HCT116 (cell line): ENCODE measurements at regions not wholly inside any gene's neighbourhood (a gene's known extent, or its start where the extent isn't known, plus 50 kb on each side); places are given as distances from the start of the nearest gene placed in this dataset.

Experiments used
- ATAC-seq: fragments of 200-7000 bp; cut with Tn5 transposase; 2 replicates; pipeline ENCODE4 v1.9.1; 2020; ENCODE audit warnings: mild to moderate bottlenecking, moderate library complexity
- BruUV-seq: library from RNA; stranded (reverse); fragments of 400-500 nt; replicated peaks from 2 replicates; lab custom pipeline; 2021; lab: Mats Ljungman, UMichigan
- CTCF ChIA-PET: fragments of 300-600 bp; sonication (Branson Sonifier 250); formaldehyde crosslinking; loops from one replicate; lab custom pipeline; 2021; ENCODE audit warnings: antibody characterized with exemption; lab: Charles Lee
- POLR2A ChIA-PET: fragments of 300-600, 350-600 bp; sonication (Branson Sonifier 250); formaldehyde crosslinking; loops from one replicate; lab custom pipeline; 2021; ENCODE audit warnings: antibody characterized with exemption; lab: Charles Lee
- RAD21 ChIA-PET, 2 experiments: fragments of 300-600 bp; sonication (Branson Sonifier 250); formaldehyde crosslinking; loops; one replicate each; lab custom pipeline; 2023; ENCODE audit warnings: low total read pairs in 2 of 2; ENCODE audit not compliant: uncharacterized antibody in 2 of 2, unreplicated experiment in 2 of 2, low non-redundant PET in 1 of 2; lab: Charles Lee
- DNase-seq: peaks from one replicate; pipeline ENCODE4 v3.0.0-alpha.2; 2010; ENCODE audit warnings: low read depth, low spot score
- H2AFZ ChIP-seq: fragments of 200-600 bp; shearing (Covaris generic), sonication (generic); 2 replicates; pipeline ENCODE4 v1.6.1; 2017; ENCODE audit warnings: low read depth, mixed run types, mixed read lengths, antibody characterized with exemption, low read length; ENCODE audit not compliant: poor library complexity, severe bottlenecking
- H3K27ac ChIP-seq: 2 replicates; pipeline ENCODE4 v1.5.1; 2012; ENCODE audit warnings: low read depth, low read length
- H3K27me3 ChIP-seq: fragments of 200-600 bp; sonication (generic); 2 replicates; pipeline ENCODE4 v1.6.1; 2016; ENCODE audit warnings: mixed run types, low read length, mixed read lengths; ENCODE audit not compliant: insufficient read depth
- H3K36me3 ChIP-seq, 2 experiments: fragments of 200-500 bp in 1 of 2; fragments of 200-600 bp in 1 of 2; sonication (Bioruptor generic) in 1 of 2; sonication (generic) in 1 of 2; 2 replicates each; pipeline versions ENCODE4 v1.5.1 to v1.6.1; 2014 to 2016; ENCODE audit warnings: low read length in 2 of 2, inconsistent platforms in 1 of 2, mixed read lengths in 1 of 2, mixed run types in 1 of 2; ENCODE audit not compliant: insufficient read depth in 2 of 2, control insufficient read depth in 1 of 2
- H3K4me1 ChIP-seq, 2 experiments: fragments of 200-600 bp in 1 of 2; sonication (generic) in 1 of 2; 2 replicates each; pipeline versions ENCODE4 v1.5.1 to v1.6.1; 2012 to 2017; ENCODE audit warnings: low read length in 2 of 2, inconsistent platforms in 1 of 2, mild to moderate bottlenecking in 1 of 2, mixed read lengths in 1 of 2, mixed run types in 1 of 2, moderate library complexity in 1 of 2; ENCODE audit not compliant: insufficient read depth in 2 of 2, control insufficient read depth in 1 of 2
- H3K4me2 ChIP-seq: fragments of 200-600 bp; sonication (generic); 2 replicates; pipeline ENCODE4 v1.6.1; 2017; ENCODE audit warnings: mixed run types, low read length, mixed read lengths
- H3K4me3 ChIP-seq, 2 experiments: fragments of 200-600 bp in 1 of 2; sonication (generic) in 1 of 2; replicated peaks in 1 of 2; 2 replicates each; pipeline ENCODE4 v1.5.1; 2011 to 2016; ENCODE audit warnings: low read length in 2 of 2, control low read depth in 1 of 2, low read depth in 1 of 2, mild to moderate bottlenecking in 1 of 2, mixed read lengths in 1 of 2, mixed run types in 1 of 2
- H3K79me2 ChIP-seq: fragments of 200-600 bp; sonication (generic); 2 replicates; pipeline ENCODE4 v1.6.1; 2017; ENCODE audit warnings: mild to moderate bottlenecking, mixed run types, low read length, moderate library complexity, mixed read lengths; ENCODE audit not compliant: insufficient read depth
- H3K9ac ChIP-seq: fragments of 200-600 bp; sonication (generic); 2 replicates; pipeline ENCODE4 v1.6.1; 2016; ENCODE audit warnings: low read length, mixed read lengths
- H3K9me2 ChIP-seq: fragments of 200-600 bp; sonication (generic), shearing (Covaris generic); 2 replicates; pipeline ENCODE4 v1.6.1; 2017; ENCODE audit warnings: mixed run types, mild to moderate bottlenecking, moderate library complexity; ENCODE audit not compliant: insufficient read depth
- H3K9me3 ChIP-seq, 2 experiments: fragments of 200-500 bp in 1 of 2; fragments of 200-600 bp in 1 of 2; sonication (Bioruptor generic) in 1 of 2; sonication (generic) in 1 of 2; 2 replicates each; pipeline ENCODE4 v1.6.1; 2014 to 2017; ENCODE audit warnings: low read length in 2 of 2, mixed read lengths in 2 of 2, inconsistent platforms in 1 of 2, low read depth in 1 of 2, mild to moderate bottlenecking in 1 of 2, mixed run types in 1 of 2, moderate library complexity in 1 of 2; ENCODE audit not compliant: control insufficient read depth in 1 of 2, insufficient read depth in 1 of 2
- H4K20me1 ChIP-seq: fragments of 200-600 bp; sonication (generic), shearing (Covaris generic); 2 replicates; pipeline ENCODE4 v1.6.1; 2017; ENCODE audit warnings: mixed run types, mild to moderate bottlenecking, moderate library complexity; ENCODE audit not compliant: insufficient read depth
- CBX3 ChIP-seq: IDR thresholded peaks from 2 replicates; pipeline ENCODE4 v1.6.1; 2012; ENCODE audit warnings: low read depth
- CTCF ChIP-seq, 3 experiments: fragments of 200-600 bp in 1 of 3; sonication (generic) in 1 of 3; IDR thresholded peaks in 2 of 3; conservative IDR thresholded peaks in 1 of 3; 2 replicates each; pipeline ENCODE4 v1.5.1; 2012 to 2017; ENCODE audit warnings: low read depth in 2 of 3, low read length in 2 of 3, antibody characterized with exemption in 1 of 3, borderline replicate concordance in 1 of 3, control low read depth in 1 of 3, mild to moderate bottlenecking in 1 of 3, mixed read lengths in 1 of 3, mixed run types in 1 of 3, moderate library complexity in 1 of 3; ENCODE audit not compliant: insufficient read depth in 1 of 3
- EGR1 ChIP-seq: IDR thresholded peaks from 2 replicates; pipeline ENCODE4 v1.6.1; 2012; ENCODE audit warnings: low read depth
- ELF1 ChIP-seq: IDR thresholded peaks from 2 replicates; pipeline ENCODE4 v1.6.1; 2012; ENCODE audit warnings: low read depth, borderline replicate concordance
- FOSL1 ChIP-seq: IDR thresholded peaks from 2 replicates; pipeline ENCODE4 v1.6.1; 2012; ENCODE audit warnings: low read depth
- JUND ChIP-seq: IDR thresholded peaks from 2 replicates; pipeline ENCODE4 v1.6.1; 2012
- POLR2AphosphoS5 ChIP-seq: IDR thresholded peaks from 2 replicates; pipeline ENCODE4 v1.6.1; 2011; ENCODE audit warnings: mild to moderate bottlenecking, low read depth, low read length, moderate library complexity
- RAD21 ChIP-seq: IDR thresholded peaks from 2 replicates; pipeline ENCODE4 v1.6.1; 2012; ENCODE audit warnings: low read depth, mild to moderate bottlenecking
- REST ChIP-seq: IDR thresholded peaks from 2 replicates; pipeline ENCODE4 v1.6.1; 2012; ENCODE audit warnings: low read depth
- SIN3A ChIP-seq: IDR thresholded peaks from 2 replicates; pipeline ENCODE4 v1.6.1; 2012; ENCODE audit warnings: low read depth
- SP1 ChIP-seq: IDR thresholded peaks from 2 replicates; pipeline ENCODE4 v1.6.1; 2012; ENCODE audit warnings: low read depth
- SRF ChIP-seq: IDR thresholded peaks from 2 replicates; pipeline ENCODE4 v1.6.1; 2012; ENCODE audit warnings: low read depth
- YY1 ChIP-seq: IDR thresholded peaks from 2 replicates; pipeline ENCODE4 v1.6.1; 2011; ENCODE audit warnings: low read length, low read depth, moderate library complexity, mild to moderate bottlenecking; ENCODE audit not compliant: insufficient replicate concordance; ENCODE audit errors: extremely low read depth
- intact Hi-C: fragments of 100-400 bp; cut with micrococcal nuclease; formaldehyde crosslinking; loops from 2 replicates; pipeline ENCODE4 v1.10.0; 2022
- TF ChIP-seq, protein P1 (sequence below): IDR thresholded peaks from 2 replicates; pipeline ENCODE4 v1.6.1; 2012
- TF ChIP-seq, protein P2 (sequence below): IDR thresholded peaks from 2 replicates; pipeline ENCODE4 v1.6.1; 2011; ENCODE audit warnings: mild to moderate bottlenecking, low read length, moderate library complexity; ENCODE audit not compliant: insufficient replicate concordance; ENCODE audit errors: extremely low read depth

- BruUV-seq: no TSS peak
- no peak for ATAC-seq
- Histone ChIP-seq H3K9ac (no peak overlapping the region), H3K36me3 (no peaks in the 10 kb centered on the region), H3K4me2 (no peak overlapping the region), H3K79me2 (no peaks in the 10 kb centered on the region), H3K9me3 (no peaks in the 10 kb centered on the region), H3K4me1 (no peaks in the 10 kb centered on the region), H3K4me3 (no peak overlapping the region), H3K27ac (no peak overlapping the region), H3K9me2 (no peaks in the 10 kb centered on the region), H2AFZ (no peak overlapping the region), H3K27me3 (no peaks in the 10 kb centered on the region), H4K20me1 (no peaks in the 10 kb centered on the region)
- POLR2A ChIA-PET: no interaction called here
- CTCF ChIA-PET: no interaction called here
- no peak for DNase-seq
- RAD21 ChIA-PET: interaction anchor here in 1 of 2 experiments (0.7 kb wide), 1 partner anchor 13 kb away, joined by 3 read pairs; no protein-coding TSS in a partner anchor
- TF ChIP-seq SRF: no peak
- no peak for TF ChIP-seq EGR1
- no peak for TF ChIP-seq RAD21
- TF ChIP-seq SP1: no peak
- no peak for TF ChIP-seq FOSL1
- no peak for TF ChIP-seq CTCF (IDR thresholded peaks at IDR 0.05 in 2 of 3, conservative IDR thresholded peaks at IDR 0.05 in 1 of 3; ENCODE audit: borderline replicate concordance in 1 of 3, insufficient read depth in 1 of 3, low read depth in 2 of 3, low read length in 2 of 3)
- TF ChIP-seq YY1: no peak
- TF ChIP-seq CBX3: no peak
- TF ChIP-seq JUND: no peak
- TF ChIP-seq, protein P1, sequence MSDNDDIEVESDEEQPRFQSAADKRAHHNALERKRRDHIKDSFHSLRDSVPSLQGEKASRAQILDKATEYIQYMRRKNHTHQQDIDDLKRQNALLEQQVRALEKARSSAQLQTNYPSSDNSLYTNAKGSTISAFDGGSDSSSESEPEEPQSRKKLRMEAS: no peak
- TF ChIP-seq REST: no peak
- TF ChIP-seq, protein P2, sequence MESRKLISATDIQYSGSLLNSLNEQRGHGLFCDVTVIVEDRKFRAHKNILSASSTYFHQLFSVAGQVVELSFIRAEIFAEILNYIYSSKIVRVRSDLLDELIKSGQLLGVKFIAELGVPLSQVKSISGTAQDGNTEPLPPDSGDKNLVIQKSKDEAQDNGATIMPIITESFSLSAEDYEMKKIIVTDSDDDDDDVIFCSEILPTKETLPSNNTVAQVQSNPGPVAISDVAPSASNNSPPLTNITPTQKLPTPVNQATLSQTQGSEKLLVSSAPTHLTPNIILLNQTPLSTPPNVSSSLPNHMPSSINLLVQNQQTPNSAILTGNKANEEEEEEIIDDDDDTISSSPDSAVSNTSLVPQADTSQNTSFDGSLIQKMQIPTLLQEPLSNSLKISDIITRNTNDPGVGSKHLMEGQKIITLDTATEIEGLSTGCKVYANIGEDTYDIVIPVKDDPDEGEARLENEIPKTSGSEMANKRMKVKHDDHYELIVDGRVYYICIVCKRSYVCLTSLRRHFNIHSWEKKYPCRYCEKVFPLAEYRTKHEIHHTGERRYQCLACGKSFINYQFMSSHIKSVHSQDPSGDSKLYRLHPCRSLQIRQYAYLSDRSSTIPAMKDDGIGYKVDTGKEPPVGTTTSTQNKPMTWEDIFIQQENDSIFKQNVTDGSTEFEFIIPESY: no peak
- TF ChIP-seq SIN3A: no peak
- TF ChIP-seq ELF1: no peak
- no peak for TF ChIP-seq POLR2AphosphoS5
- intact Hi-C loops: loop anchor here (5.0 kb wide), 1 partner anchor 34 kb away; no protein-coding TSS in a partner anchor
Observed at GRCh38 chr13:76293751-76294150, 592.5 kb downstream of the KCTD12 start.
